ENCODE measurements at regions not wholly inside any gene's neighbourhood (a gene's known extent, or its start where the extent isn't known, plus 50 kb on each side); places are given as distances from the start of the nearest gene placed in this dataset.

DNA sequence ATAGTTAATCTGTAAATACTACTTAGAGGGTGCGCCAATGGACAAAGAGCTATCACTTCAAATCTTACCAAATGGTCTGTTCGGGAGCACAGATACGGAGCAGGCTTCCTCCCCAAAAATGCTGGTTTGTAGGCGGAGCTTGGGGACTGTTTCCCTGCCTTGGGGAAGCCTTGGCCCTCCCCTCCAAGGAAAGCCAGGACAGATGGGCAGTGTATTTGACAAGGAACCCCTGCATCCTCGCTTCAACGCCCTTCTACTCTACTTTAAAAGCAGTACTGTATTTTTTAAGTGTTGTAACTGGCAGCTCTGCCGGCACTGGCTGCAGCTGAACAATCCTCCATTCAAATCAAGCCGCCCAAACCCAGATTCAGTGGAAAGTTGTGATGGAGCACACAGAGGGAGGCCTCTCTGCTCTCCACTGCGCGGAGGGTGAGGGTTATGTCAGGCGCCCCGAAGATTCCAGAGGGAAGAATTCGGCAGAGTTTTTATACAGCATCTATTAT lies 83.1 kb upstream of the FNDC3B start:
- DNase-seq (ENCODE audit: low spot score) = no peak

DNA sequence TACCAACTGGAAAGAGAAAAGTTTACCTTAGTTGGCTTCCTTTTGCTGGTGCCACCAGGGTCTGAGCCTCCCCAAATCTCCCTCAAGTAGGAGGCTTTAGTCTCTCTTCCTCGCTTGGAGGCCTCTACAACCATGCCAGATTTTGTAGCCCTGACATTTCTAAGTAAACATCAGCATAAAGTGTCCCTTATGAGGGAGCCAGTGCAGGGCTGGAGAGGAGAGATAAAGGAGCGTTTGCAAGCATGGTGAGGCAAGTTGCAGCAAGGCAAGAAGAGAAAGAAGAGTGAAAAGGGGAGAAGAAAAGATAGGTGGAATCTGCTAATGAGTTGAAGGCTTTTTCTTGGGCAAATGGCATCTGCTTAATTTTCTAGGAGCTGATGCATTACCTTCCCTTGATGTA lies 82.7 kb upstream of the FNDC3B start:
- DNase-seq (ENCODE audit: low spot score) = no peak

- DNase-seq (ENCODE audit: low spot score) = no peak
Observed at GRCh38 chr3:171959532-171960089, 79.8 kb upstream of the FNDC3B start.

DNA sequence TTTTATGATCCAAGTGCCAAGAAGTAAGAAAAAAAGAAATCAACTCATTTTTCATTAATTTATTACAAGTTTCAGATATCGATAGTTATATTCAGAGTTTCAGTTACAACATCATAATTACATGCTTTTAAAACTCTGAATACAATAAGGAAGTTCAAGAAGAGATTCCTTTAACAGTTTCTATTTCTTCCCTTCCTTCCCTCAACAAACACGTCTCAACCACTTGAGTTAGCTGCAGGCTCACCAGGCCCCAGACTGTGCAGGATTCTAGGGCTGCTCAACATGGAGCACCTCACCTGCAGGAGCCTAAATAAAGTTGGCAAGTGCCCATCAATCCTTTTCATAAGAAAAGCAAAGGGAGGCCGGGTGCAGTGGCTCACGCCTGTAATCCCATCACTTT lies 79.2 kb upstream of the FNDC3B start:
- no peak for DNase-seq (ENCODE audit: low spot score)

DNA sequence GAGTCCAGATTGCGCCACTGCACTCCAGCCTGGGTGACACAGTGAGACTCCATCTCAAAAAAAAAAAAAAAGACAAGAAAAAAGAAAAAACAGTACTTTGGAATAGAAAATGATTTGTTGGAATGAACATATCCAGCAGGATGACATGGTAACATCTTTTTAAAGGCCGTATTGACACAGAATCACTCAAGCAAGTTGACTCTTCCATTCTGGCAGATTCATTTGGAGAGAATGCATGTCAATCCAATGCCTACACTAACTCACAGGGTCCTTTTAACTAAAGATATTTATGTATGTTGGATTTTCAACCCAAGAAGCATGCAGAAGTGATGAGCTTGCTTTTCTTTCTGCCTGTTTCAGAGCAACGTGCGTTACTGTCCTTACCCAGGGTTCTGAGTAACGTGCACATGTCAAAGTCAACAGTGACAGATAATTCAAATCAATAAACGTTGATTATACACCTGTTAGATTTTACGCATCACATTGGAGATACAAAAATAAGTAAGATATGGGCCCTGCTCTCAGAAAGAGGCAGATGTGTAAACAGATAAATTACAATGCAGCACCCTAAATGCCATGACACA lies 77.1 kb upstream of the FNDC3B start:
- no peak for DNase-seq (ENCODE audit: low spot score)

GRCh38 chr3:171963546-171963945 lies 75.8 kb upstream of the FNDC3B start:
- DNase-seq (ENCODE audit: low spot score) = no peak

DNA sequence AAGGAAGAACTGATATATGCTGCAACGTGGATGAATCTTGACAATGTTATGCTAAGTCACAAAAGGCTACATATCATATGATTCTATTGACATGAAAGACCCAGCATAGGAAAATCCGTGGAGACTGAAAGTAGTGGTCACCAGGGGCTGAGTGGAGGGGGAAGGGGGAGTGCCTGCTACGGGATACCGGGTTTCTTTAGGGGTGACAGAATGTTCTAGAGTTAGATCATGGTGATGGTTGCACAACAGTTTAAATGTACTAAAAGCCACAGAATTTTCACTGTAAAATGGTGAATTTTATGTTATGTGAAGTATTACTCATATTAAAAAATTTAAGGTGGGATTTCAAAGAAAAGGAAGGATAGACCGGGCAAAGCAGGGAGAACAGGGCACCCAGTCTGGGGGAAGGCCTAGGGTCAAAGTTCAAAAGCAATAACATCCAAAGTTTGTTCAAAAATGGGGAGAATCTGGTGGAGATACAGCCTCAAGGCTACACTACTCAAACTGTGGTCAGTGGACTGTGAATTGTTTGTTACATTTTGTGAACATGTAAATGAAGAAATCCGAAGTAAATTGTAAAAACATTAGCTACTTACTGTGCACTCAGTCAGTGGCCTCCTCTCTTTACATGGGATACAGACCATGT lies 74.2 kb upstream of the FNDC3B start:
- DNase-seq (ENCODE audit: low spot score) = no peak

GRCh38 chr3:171966533-171967136 lies 72.7 kb upstream of the FNDC3B start:
- DNase-seq (ENCODE audit: low spot score) = no peak

DNA sequence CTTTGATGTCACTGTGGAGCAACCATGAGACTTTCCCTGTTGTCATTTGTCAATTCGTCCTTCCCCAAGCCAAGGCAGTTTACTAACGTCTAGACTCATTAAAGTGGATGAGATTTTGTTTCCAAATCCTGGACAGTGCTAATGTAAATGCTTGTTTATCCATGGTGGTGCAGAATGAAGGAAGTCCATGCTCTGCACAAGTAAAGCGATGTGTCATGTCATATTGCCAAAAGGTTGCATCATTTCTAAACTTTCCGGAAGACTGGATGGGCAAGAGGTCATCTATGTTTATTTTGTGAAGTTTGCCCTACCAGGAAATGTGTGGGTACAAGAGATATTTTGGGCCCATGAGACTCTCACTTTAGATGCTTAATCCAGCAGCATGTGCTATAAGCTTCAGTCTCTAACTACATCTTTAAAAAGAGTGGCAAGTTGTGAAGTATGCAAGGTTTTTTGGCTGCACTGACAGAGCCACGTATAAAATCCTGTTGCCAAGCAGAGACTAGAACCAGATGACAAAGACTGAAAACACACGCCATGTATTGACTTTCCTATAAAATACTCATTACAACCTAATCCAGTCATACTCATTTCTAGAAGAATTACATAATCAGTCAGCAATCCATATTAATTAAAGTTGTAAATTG lies 72.1 kb upstream of the FNDC3B start:
- peak; percentile 79 for DNase-seq (ENCODE audit: low spot score)

DNA sequence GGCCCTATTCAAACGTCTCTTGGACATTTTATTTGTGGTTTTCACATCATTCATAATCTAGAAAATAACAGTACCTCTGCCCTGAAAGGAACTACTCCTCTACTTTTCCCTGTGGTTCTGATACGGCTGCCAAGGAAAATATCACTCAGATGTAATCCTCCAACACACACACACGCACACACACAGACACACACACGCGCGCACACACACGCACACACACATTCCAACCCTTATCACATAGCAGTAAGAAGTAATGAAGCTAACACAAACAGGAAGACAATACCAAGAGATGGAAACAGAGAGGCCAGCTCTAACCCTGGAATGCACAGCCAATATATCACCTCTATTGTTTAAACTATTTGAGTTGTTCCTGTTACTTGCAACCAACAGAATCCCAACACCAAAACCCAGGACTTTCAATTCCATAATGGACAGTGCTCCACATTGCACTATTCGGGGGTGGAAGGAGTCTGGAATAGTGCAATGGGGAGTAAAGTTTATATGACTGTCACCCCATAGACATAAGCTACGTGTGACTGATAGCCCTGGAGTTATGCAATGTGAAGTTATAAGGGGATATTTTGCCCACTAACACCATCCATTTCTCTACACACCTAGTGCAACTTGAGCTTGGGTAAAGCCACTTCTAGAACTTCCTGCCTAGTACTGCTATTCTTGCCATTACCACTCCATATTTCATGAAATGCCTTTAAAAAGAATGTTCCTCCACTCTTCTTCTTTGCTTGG lies 71.3 kb upstream of the FNDC3B start:
- DNase-seq (ENCODE audit: low spot score) = no peak

- DNase-seq (ENCODE audit: low spot score) = no peak
Observed at GRCh38 chr3:171970301-171970788, 69.0 kb upstream of the FNDC3B start.

GRCh38 chr3:171971919-171972514 lies 67.4 kb upstream of the FNDC3B start:
- no peak for DNase-seq (ENCODE audit: low spot score)

DNA sequence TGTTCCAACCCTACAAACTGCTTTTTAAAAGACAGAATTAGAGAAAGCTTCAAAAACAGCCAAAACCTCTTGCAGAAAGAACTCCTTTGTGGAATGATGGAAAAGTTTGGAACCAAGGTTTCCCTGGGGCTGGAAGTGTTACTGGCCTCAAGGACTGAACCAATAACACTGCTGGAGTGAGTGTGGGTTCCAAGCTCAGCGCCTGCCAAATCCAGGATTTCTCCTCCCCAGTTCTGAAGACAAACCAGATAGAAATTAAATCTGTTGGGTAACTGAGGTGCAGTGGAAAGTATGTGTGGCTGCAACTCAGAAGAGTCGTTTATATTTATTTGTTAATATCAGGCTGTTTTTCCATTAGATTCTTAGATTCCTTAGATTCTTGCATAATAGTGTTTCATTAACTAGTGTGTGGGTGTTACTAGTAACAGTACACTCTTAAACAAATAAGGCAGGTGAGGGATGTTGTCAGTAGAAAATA lies 66.5 kb upstream of the FNDC3B start:
- DNase-seq (ENCODE audit: low spot score) = no peak

DNA sequence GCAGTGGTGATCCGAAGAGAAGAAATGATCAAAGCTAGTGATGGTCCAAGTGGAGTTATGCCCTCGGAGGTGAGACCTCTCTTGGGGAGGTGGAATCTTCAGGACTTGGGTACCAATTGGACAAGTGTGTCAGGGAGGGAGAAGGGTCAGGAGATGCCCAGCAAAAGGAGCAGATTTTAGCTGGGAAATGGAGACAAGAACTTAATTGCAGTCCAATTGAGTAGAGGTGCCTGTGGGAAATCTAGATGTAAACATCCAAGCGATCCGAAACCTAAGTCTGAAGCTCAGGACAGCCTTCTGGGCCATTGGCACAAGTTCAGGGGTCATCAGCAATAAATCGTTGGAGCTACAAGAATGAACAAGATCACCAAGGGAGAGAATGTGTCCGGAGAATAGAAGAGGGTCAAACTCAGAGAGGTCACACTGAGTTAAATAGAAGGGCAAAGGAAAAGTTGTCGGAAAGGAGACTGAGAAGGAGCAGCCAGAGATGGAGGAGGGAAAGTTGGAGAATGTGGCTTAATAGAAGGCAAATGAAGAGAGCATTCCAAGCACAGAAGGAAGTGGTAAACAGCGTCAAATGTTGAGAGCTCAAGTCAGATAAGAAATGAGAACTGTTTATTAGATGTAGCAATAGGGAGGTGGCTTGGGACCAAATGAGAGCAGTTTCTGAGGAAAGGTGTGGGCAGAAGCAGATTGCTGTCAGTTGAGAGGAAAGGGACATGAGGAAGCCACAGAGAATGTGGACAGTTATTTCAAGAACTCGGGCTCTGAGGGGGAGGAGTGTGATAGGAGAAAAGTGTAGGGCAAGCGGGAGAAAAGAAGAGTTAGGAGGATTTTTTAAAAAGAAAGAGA lies 64.2 kb upstream of the FNDC3B start:
- no peak for DNase-seq (ENCODE audit: low spot score)

DNA sequence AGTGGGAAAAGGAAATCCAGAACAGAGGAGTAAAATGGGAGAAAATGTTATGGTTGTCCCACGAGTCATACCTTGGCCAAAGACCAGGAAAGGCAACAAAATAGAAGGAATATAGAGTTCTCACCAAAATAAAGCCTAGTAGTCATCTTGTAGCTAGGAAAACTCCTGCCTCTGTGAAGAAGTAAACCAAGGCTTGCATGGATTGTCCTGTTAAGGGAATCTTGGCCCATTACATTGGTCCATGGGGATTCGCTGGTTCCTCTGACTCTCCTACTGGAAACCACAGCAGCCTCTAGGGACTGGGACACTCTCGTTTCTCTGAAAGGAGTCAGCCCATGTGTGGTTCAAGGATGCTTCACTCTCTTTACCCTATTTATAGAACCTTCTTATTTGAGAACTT lies 62.9 kb upstream of the FNDC3B start:
- DNase-seq (ENCODE audit: low spot score) = no peak

DNA sequence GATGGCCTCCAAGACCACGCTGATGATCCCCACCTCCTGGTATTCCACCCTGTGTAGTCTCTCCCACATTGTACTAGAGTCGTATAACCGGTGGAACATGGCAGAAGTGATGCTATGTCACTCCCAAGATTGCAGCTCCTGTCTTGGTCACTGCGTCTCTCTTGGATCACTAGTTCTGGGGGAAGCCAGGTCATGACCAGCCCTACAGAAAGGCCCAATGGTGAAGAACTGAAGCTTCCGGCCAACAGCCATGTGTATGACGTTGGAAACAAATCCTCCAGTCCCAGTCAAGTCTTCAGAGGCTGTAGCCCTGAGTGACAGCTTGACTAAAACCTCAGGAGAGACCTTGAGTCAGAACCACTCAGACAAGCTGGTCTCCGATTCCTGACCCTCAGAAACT lies 61.9 kb upstream of the FNDC3B start:
- no peak for DNase-seq (ENCODE audit: low spot score)

GRCh38 chr3:171977860-171978259 lies 61.5 kb upstream of the FNDC3B start:
- no peak for DNase-seq (ENCODE audit: low spot score)

GRCh38 chr3:171978390-171978789 lies 61.0 kb upstream of the FNDC3B start:
- DNase-seq (ENCODE audit: low spot score) = no peak

DNA sequence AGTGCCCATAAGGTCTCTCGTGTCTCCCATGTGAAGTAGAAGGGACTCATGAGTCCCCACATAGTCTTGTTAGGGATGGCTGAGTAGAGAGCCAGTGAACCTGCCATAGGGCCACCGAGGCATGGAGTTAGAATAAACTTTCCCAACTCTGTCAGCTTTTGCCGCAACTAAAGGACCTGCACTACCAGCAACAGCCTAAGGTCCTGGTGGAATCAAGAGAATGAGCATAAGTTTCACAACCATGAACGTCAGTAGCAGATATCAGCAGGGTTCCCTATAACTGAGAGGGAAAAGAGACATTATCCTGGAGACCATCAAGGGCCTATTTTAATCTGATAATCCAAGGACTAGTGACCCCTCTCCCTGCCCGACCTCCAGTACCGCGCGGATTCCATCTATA lies 60.3 kb upstream of the FNDC3B start:
- no peak for DNase-seq (ENCODE audit: low spot score)

- no peak for DNase-seq (ENCODE audit: low spot score)
Observed at GRCh38 chr3:171980578-171981270, 58.7 kb upstream of the FNDC3B start.
